ENCODE measurements at regions not wholly inside any gene's neighbourhood (a gene's known extent, or its start where the extent isn't known, plus 50 kb on each side); places are given as distances from the start of the nearest gene placed in this dataset.
A peak's percentile ranks its signal among the peaks of the same experiment; 100 is the strongest.

DNA sequence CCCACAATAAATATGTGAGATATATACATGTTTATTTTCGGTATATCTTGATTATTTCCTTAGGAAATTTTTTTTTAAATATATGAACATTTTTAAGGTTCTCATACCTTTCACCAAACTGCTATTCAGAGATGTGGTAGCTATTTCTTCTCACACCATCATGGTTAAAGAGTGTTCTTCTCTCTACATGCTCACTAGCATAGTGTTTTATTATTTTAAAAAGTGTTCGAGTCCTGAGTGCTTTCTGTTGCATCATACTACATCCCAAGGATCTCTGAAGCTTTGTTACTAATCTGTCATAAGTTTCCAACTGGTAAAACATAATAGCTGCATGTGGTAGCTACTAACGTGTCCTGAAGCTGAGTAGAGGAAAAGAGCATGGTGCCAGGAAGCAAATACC is 177.4 kb upstream of the GLRA1 start:
- TF ChIP-seq, protein P1, sequence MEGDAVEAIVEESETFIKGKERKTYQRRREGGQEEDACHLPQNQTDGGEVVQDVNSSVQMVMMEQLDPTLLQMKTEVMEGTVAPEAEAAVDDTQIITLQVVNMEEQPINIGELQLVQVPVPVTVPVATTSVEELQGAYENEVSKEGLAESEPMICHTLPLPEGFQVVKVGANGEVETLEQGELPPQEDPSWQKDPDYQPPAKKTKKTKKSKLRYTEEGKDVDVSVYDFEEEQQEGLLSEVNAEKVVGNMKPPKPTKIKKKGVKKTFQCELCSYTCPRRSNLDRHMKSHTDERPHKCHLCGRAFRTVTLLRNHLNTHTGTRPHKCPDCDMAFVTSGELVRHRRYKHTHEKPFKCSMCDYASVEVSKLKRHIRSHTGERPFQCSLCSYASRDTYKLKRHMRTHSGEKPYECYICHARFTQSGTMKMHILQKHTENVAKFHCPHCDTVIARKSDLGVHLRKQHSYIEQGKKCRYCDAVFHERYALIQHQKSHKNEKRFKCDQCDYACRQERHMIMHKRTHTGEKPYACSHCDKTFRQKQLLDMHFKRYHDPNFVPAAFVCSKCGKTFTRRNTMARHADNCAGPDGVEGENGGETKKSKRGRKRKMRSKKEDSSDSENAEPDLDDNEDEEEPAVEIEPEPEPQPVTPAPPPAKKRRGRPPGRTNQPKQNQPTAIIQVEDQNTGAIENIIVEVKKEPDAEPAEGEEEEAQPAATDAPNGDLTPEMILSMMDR (conservative IDR thresholded peaks at IDR 0.05; ENCODE audit: control insufficient read depth, insufficient read depth, low read depth, low read length) = no peak
- no peak overlapping the region for H3K4me3 ChIP-seq (ENCODE audit: control insufficient read depth, low read depth, low read length)
- DNase-seq (ENCODE audit: low read depth) = no peak

DNA sequence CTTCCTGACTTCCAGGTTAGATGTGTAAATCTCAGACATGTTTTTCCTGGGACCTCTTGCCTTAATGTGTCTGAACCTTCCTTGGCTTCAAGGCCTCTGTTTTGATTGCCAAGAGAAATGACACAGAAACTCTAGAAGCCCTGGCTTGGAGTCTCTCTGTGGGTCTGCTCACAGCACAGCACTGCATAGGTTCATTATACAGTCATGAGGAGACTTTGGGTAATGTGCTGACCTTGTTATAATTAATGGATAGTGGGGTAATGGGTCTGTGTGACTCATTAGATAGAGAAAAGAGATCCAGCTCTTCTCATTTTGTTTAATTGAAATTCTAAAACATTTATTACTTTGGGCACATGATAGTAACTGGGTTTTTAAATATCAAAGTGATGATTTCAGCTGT is 175.8 kb upstream of the GLRA1 start:
- DNase-seq (ENCODE audit: low read depth) = no peak
- TF ChIP-seq, protein P1 (conservative IDR thresholded peaks at IDR 0.05; ENCODE audit: control insufficient read depth, insufficient read depth, low read depth, low read length) = no peak

DNA sequence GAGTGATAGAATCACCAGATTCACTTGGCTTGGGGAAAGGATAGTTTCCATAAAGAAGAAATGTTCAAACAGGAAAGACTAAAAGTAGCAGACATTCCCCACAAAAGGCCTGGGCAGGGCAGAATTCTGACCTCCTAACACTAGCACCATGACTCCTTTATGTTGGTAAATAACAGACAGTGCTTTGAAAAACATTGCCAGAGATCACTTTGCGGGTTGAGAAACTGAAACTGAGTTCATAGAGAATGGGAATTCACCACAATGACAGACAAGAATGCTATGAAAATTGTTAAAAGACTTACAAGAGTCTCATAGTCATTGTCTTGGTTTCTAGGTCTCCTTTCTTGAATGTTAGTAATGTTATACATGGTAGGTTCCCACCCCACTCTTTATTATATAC is 172.5 kb upstream of the GLRA1 start:
- TF ChIP-seq, protein P1 (conservative IDR thresholded peaks at IDR 0.05; ENCODE audit: control insufficient read depth, insufficient read depth, low read depth, low read length) = no peak
- DNase-seq (ENCODE audit: low read depth) = no peak
- H3K4me3 ChIP-seq (ENCODE audit: control insufficient read depth, low read depth, low read length) = no peak overlapping the region

More for the DNA sequence above, 175.8 kb upstream of the GLRA1 start:
- no peak overlapping the region for H3K4me3 ChIP-seq (ENCODE audit: control insufficient read depth, low read depth, low read length)

DNA sequence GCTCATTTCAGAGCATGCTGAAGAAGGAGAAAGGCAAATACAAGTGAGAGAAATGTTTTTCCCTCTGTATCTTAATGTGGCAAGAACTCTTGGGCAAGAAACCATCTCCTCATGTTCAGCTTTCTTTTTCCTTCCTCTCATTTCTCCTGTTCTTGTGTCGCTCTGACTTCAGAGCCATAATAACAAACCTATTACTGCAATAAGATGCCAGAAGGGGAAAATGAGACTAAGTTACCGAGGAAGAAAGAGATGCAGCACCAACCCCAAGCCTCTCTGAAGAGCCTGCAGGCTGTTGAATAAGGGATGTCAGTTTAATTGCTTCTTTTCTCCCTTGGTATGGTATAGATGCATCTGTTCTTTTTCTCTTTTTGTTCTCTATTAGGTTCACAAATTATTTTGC is 170.1 kb upstream of the GLRA1 start:
- TF ChIP-seq, protein P1 (conservative IDR thresholded peaks at IDR 0.05; ENCODE audit: control insufficient read depth, insufficient read depth, low read depth, low read length) = no peak
- no peak overlapping the region for H3K4me3 ChIP-seq (ENCODE audit: control insufficient read depth, low read depth, low read length)

DNA sequence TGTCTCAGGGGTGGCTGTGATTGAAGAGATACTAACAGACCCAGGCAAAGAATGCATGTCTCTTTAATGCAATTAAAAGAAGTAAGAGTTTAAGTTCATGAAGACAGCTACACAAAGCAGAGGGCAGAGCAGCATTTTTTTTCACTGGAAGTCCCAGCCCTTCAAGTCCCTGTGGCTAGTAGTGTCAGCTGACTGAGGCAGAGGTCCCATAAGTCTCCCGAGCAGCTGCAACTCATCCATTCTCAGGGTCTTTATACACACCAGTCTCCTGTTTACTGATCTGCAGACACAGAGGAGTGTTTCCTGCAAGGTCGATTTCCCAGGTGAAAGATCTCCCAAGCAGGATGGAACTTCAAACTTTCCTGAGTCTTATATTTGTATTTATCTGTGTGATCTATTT is 169.4 kb upstream of the GLRA1 start:
- no peak for DNase-seq (ENCODE audit: low read depth)
- TF ChIP-seq, protein P1 (conservative IDR thresholded peaks at IDR 0.05; ENCODE audit: control insufficient read depth, insufficient read depth, low read depth, low read length) = no peak
- no peak overlapping the region for H3K4me3 ChIP-seq (ENCODE audit: control insufficient read depth, low read depth, low read length)

More for the DNA sequence above, 170.1 kb upstream of the GLRA1 start:
- no peak for DNase-seq (ENCODE audit: low read depth)

DNA sequence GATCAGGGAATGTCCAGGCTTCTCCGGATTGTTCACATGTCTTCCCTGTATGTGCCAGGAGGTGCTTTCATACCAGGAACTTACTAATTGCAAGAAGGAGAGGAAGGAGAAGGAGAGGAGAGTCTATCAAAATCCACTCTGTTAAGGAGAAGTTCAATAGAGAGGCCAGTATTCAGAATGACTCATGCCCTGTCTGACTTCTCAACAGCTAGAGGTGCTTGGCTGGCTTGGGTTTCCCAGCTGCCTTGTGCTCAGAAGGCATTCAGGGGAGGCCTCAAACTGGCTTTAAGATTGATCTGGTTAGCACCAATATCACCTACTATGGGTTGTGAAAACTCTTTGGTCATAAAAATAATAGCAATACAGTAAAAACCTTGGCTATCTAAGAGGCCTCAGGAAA is 167.9 kb upstream of the GLRA1 start:
- DNase-seq (ENCODE audit: low read depth) = peak; percentile 2
- TF ChIP-seq, protein P1 (conservative IDR thresholded peaks at IDR 0.05; ENCODE audit: control insufficient read depth, insufficient read depth, low read depth, low read length) = no peak
- H3K4me3 ChIP-seq (ENCODE audit: control insufficient read depth, low read depth, low read length) = no peak overlapping the region

DNA sequence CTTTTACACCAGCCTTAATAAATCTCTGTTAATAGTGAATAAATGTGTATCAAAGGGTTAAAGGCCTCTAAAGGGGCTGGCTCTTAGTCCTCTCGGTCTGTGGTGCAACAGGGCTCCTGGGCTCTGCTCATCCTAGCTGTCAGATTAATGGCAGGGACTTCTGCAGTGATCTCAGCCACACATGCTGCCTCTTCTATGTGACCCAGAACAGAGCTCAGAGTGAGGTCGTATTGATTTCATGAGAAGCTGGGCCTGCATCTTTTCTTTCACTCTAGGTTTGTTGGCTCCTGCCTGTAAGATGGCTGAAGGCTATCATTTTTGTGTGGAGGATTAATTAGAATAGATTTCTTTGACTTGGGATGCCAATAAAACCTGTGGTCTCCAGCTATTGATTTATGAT is 165.0 kb upstream of the GLRA1 start:
- TF ChIP-seq, protein P1 (conservative IDR thresholded peaks at IDR 0.05; ENCODE audit: control insufficient read depth, insufficient read depth, low read depth, low read length) = no peak
- H3K4me3 ChIP-seq (ENCODE audit: control insufficient read depth, low read depth, low read length) = no peak overlapping the region
- DNase-seq (ENCODE audit: low read depth) = no peak

All from fibroblast of mammary gland (primary cell).